Caki2 (cell line): ENCODE measurements at regions not wholly inside any gene's neighbourhood (a gene's known extent, or its start where the extent isn't known, plus 50 kb on each side); places are given as distances from the start of the nearest gene placed in this dataset.
A peak's percentile ranks its signal among the peaks of the same experiment; 100 is the strongest.

Source experiments
- DNase-seq: peaks from one replicate; pipeline ENCODE4 v3.0.0-alpha.2; 2015; ENCODE audit warnings: low read depth
- in situ Hi-C: cut with HindIII; loops from 2 replicates; pipeline ENCODE4 v1.10.0; 2016; ENCODE audit warnings: low sequenced_read_pairs, low pct_unique_long_range_greater_than_20kb, mixed read lengths

GRCh38 chr18:44599412-44599811 lies 81.3 kb upstream of the SETBP1 start:
- in situ Hi-C loops, result no loop called here

GRCh38 chr18:44601447-44601846 lies 79.2 kb upstream of the SETBP1 start:
- no peak for DNase-seq
- in situ Hi-C loops, result no loop called here

More at GRCh38 chr18:44599412-44599811, 81.3 kb upstream of the SETBP1 start:
- no peak for DNase-seq

GRCh38 chr18:44602380-44602779 lies 78.3 kb upstream of the SETBP1 start:
- no peak for DNase-seq
- in situ Hi-C loops, result no loop called here

- DNase-seq, result peak; percentile 17
Measured at GRCh38 chr18:44602845-44603244, 77.8 kb upstream of the SETBP1 start.

GRCh38 chr18:44609181-44609941 lies 71.3 kb upstream of the SETBP1 start:
- in situ Hi-C loops, result no loop called here
- no peak for DNase-seq

More at GRCh38 chr18:44602845-44603244, 77.8 kb upstream of the SETBP1 start:
- in situ Hi-C loops, result no loop called here

- no peak for DNase-seq
- in situ Hi-C loops, result no loop called here
Measured at GRCh38 chr18:44620812-44621211, 59.9 kb upstream of the SETBP1 start.

- no peak for DNase-seq
- in situ Hi-C loops, result no loop called here
Measured at GRCh38 chr18:44624052-44624451, 56.6 kb upstream of the SETBP1 start.

- in situ Hi-C loops, result no loop called here
Measured at GRCh38 chr18:44625386-44625785, 55.3 kb upstream of the SETBP1 start.

GRCh38 chr18:44626236-44626635 lies 54.5 kb upstream of the SETBP1 start:
- in situ Hi-C loops, result no loop called here
- DNase-seq, result no peak

More at GRCh38 chr18:44625386-44625785, 55.3 kb upstream of the SETBP1 start:
- DNase-seq, result no peak

- in situ Hi-C loops, result no loop called here
- no peak for DNase-seq
Measured at GRCh38 chr18:44626807-44627206, 53.9 kb upstream of the SETBP1 start.

GRCh38 chr18:44627280-44627679 lies 53.4 kb upstream of the SETBP1 start:
- in situ Hi-C loops, result no loop called here
- DNase-seq, result peak; percentile 17

GRCh38 chr18:44629406-44629805 lies 51.3 kb upstream of the SETBP1 start:
- no peak for DNase-seq
- in situ Hi-C loops, result no loop called here

GRCh38 chr18:44630118-44630517 lies 50.6 kb upstream of the SETBP1 start:
- in situ Hi-C loops, result no loop called here
- DNase-seq, result no peak
